ENCODE measurements at regions not wholly inside any gene's neighbourhood (a gene's known extent, or its start where the extent isn't known, plus 50 kb on each side); places are given as distances from the start of the nearest gene placed in this dataset.

DNA sequence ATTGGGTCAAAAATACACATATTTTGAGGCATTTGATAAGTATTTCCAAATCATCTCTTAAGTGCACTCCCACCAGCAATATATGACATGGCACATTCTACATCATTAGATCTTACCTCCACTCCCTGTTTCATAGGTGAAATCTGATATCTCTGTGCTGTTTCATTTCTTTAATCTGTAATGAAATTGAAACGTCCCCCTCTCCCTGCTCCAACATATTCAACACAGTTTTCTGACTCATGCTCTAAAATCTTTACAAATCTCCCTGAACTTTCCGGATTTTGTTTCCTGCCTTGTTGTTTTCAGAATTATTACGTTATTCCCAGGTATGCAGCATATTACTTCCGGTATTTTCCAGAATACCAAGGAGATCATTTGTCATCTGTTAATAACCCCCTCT lies 66.1 kb upstream of the AKT3 start:
- no peak for DNase-seq (ENCODE audit: low spot score)

GRCh38 chr1:243912347-243912746 lies 62.3 kb upstream of the AKT3 start:
- DNase-seq (ENCODE audit: low spot score) = no peak

DNA sequence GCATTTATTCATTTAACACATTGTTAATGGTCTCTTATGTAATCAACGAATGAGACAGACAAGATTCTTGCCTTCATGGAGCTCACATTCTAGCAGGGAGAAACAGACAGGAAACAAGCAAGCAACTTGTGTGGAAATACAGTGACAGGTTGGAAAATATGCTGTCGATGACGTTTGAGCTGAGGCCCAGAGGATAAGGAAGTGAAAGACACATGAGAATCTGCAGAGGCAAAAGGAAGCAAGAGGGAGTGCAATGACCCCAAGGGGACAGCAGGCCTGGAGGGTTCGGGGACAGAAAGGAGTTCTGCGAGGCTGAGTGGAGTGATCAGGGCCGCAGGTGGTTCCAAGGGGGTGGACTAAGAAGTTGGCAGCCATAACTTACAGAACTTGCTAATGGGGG lies 60.6 kb upstream of the AKT3 start:
- DNase-seq (ENCODE audit: low spot score) = no peak

GRCh38 chr1:243903895-243904294 lies 53.9 kb upstream of the AKT3 start:
- no peak for DNase-seq (ENCODE audit: low spot score)

DNA sequence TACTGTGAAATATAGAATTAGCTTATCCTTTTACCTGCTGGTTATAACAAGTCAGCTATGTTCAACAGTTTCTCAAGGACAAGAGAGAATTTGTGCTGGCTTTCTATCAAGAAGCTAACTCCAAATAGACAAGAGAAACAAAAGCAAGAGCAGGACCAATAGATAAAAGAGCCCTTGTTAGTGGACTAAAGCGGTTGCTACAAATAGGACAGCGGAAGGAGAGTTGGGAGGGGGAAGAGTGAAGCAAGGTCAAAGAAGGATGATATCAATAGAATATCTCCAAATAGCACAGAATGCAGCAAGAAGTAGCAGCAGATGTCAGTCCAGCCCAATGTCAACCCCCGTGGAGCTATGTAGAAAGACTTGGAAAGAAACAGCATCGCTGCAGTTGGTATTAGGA lies 53.0 kb upstream of the AKT3 start:
- DNase-seq (ENCODE audit: low spot score) = no peak

GRCh38 chr1:243902100-243902499 lies 52.1 kb upstream of the AKT3 start:
- DNase-seq (ENCODE audit: low spot score) = no peak

All from HuH-7 (cell line).